HG02973 (cell line): ENCODE measurements at regions not wholly inside any gene's neighbourhood (a gene's known extent, or its start where the extent isn't known, plus 50 kb on each side); places are given as distances from the start of the nearest gene placed in this dataset.

Source experiments
- ATAC-seq: cut with Tn5 transposase; IDR thresholded peaks from one replicate; pipeline ENCODE4 v1.9.1; 2021; ENCODE audit warnings: moderate library complexity; ENCODE audit not compliant: unreplicated experiment

- no peak for ATAC-seq
These were observed 289.2 kb downstream of the ZSWIM6 start for GRCh38 chr5:61621202-61621650.

- ATAC-seq: no peak
These were observed 290.1 kb downstream of the ZSWIM6 start for GRCh38 chr5:61622156-61622555.

GRCh38 chr5:61623401-61624069 is 291.5 kb downstream of the ZSWIM6 start:
- no peak for ATAC-seq

- ATAC-seq: no peak
These were observed 292.6 kb downstream of the ZSWIM6 start for GRCh38 chr5:61624553-61625136.

- no peak for ATAC-seq
These were observed 293.1 kb downstream of the ZSWIM6 start for GRCh38 chr5:61625137-61625561.

- ATAC-seq: no peak
These were observed 293.9 kb downstream of the ZSWIM6 start for GRCh38 chr5:61625681-61626621.

GRCh38 chr5:61626639-61627282 is 294.7 kb downstream of the ZSWIM6 start:
- ATAC-seq: no peak

- no peak for ATAC-seq
These were observed 295.5 kb downstream of the ZSWIM6 start for GRCh38 chr5:61627531-61627930.

GRCh38 chr5:61630908-61631307 is 298.9 kb downstream of the ZSWIM6 start:
- no peak for ATAC-seq

- no peak for ATAC-seq
These were observed 299.4 kb downstream of the ZSWIM6 start for GRCh38 chr5:61631438-61631941.

GRCh38 chr5:61632064-61632463 is 300.0 kb downstream of the ZSWIM6 start:
- no peak for ATAC-seq

- no peak for ATAC-seq
These were observed 303.2 kb downstream of the ZSWIM6 start for GRCh38 chr5:61635271-61635670.

GRCh38 chr5:61637566-61637965 is 305.5 kb downstream of the ZSWIM6 start:
- ATAC-seq: no peak

- no peak for ATAC-seq
These were observed 306.4 kb downstream of the ZSWIM6 start for GRCh38 chr5:61638476-61638875.

- no peak for ATAC-seq
These were observed 308.3 kb downstream of the ZSWIM6 start for GRCh38 chr5:61640179-61641021.

GRCh38 chr5:61641748-61642565 is 309.9 kb downstream of the ZSWIM6 start:
- no peak for ATAC-seq

GRCh38 chr5:61647672-61648071 is 315.6 kb downstream of the ZSWIM6 start:
- ATAC-seq: no peak

GRCh38 chr5:61649231-61649630 is 317.2 kb downstream of the ZSWIM6 start:
- no peak for ATAC-seq

- no peak for ATAC-seq
These were observed 317.9 kb downstream of the ZSWIM6 start for GRCh38 chr5:61649971-61650370.
